HG03280 (cell line): ENCODE measurements at regions not wholly inside any gene's neighbourhood (a gene's known extent, or its start where the extent isn't known, plus 50 kb on each side); places are given as distances from the start of the nearest gene placed in this dataset.
"Not testable (repeated sequence)": the region's sequence is repeated elsewhere in the genome, so short reads cannot be mapped to it uniquely, and the experiment has no call there.

Experiments used
- ATAC-seq: cut with Tn5 transposase; IDR thresholded peaks from one replicate; pipeline ENCODE4 v1.9.1; 2021; ENCODE audit warnings: mild to moderate bottlenecking, moderate library complexity; ENCODE audit not compliant: unreplicated experiment

- no peak for ATAC-seq
These were observed 197.4 kb downstream of the RASEF start for GRCh38 chr9:82865524-82865923.

- no peak for ATAC-seq
These were observed 182.4 kb downstream of the RASEF start for GRCh38 chr9:82880336-82881050.

- ATAC-seq = no peak
These were observed 180.8 kb downstream of the RASEF start for GRCh38 chr9:82882138-82882537.

DNA sequence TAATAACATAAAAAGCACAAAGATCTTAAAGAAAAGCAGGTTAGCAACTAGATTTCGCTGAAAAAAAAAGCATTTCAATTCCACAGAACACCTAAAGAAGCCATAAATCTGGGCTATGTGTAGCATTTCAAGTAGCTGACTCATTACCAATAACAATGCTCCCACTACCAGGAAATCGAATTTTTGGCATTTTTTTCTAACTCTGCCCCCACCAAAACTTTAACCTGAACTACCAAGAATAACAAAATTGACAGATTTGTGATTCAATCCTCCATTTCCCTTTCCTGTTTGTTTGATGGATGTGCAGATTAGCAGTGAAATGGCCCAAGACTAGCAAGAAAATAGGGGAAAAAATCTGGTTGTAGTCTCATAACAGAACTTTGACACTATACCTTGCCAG lies 180.2 kb downstream of the RASEF start:
- no peak for ATAC-seq

- ATAC-seq = no peak
These were observed 179.5 kb downstream of the RASEF start for GRCh38 chr9:82883436-82883835.

DNA sequence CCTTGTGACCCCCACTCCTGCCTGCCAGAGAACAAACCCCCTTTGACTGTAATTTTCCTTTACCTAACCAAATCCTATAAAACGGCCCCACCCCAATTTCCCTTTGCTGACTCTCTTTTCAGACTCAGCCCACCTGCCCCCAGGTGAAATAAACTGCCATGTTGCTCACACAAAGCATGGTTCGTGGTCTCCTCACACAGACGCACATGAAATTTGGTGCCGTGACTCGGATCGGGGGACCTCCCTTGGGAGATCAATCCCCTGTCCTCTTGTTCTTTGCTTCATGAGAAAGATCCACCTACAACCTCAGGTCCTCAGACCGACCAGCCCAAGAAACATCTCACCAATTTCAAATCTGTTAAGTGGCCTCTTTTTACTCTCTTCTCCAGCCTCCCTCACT lies 179.0 kb downstream of the RASEF start:
- not testable (repeated sequence) for ATAC-seq

GRCh38 chr9:82890401-82890800 lies 172.5 kb downstream of the RASEF start:
- ATAC-seq = no peak

- no peak for ATAC-seq
These were observed 172.1 kb downstream of the RASEF start for GRCh38 chr9:82890865-82891264.

- ATAC-seq = no peak
These were observed 171.6 kb downstream of the RASEF start for GRCh38 chr9:82891321-82891720.

- no peak for ATAC-seq
These were observed 169.4 kb downstream of the RASEF start for GRCh38 chr9:82893549-82893948.

GRCh38 chr9:82894548-82894947 lies 168.4 kb downstream of the RASEF start:
- ATAC-seq = no peak

DNA sequence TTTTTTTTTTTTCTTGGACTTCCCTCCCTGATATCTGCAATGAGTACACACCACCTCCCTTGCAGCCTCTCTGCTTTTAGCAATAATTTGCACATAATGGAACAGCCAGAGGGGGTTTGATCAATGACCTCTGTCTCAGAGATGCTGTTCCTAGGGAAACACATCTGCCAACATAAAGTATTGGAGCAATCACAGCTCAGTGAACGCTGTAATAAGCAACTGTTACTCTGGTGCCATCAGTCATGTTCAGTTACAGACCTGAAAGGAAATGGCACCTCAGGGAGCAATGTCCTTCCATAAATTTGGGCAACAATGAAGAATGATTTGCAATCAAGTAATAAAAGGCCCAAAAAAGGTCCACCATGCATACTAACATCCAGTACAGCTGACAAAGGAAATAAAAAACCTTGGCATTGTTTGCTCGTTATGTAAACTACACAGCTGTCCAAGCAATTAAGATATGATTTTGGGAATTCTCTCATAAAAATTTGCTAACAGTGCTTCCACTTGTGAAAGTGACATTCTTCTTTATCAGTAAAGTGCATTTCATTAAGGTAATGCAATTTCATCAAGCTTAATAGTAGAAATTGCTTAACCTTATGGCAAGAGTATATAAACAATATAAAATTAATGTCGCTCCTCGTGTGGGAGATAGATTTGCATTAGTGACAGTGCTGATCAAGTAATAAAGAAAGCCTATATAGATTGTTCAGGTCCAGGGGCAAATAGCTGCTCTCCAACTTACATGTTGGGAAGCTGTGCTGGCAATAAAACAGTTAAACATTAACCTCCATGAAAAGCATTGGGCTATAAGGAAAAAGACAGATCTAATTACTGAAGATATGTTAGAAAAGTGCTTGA lies 167.8 kb downstream of the RASEF start:
- ATAC-seq = no peak

DNA sequence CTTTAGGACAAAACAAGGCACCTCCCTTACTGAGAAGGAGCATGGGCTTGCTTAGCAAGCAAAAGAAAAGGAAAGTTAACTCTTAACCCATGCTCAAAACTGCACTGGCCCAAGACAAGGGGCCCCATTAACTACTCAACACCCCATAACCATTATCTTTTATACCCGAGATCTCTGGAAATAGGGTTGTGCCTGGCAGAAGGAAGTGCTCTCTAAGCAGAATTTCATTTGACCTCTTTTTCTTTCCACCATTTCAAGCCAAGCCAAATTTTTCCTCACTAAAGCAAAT lies 167.2 kb downstream of the RASEF start:
- no peak for ATAC-seq

DNA sequence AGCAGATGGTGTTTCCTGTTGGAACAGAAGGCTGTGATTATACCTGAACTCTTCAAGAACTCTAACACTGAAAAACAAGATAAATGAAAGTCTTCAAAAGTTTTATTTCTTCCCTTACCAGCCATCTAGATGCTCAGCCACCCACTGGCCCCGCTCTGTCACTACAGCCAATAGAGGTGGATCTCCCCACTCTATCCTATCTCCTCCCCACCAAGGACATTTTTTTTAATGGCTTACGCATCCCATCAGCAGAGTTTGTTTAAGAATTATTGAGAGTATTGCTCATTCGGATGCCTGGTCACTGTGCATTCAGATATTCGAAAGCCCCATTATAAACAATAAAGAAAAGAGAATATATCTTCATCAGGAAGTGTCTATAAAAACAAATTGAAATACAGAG lies 159.4 kb downstream of the RASEF start:
- ATAC-seq = no peak

GRCh38 chr9:82911996-82912395 lies 150.9 kb downstream of the RASEF start:
- ATAC-seq = no peak

- ATAC-seq = no peak
These were observed 150.3 kb downstream of the RASEF start for GRCh38 chr9:82912645-82913044.

GRCh38 chr9:82916238-82916637 lies 146.7 kb downstream of the RASEF start:
- not testable (repeated sequence) for ATAC-seq

- no peak for ATAC-seq
These were observed 142.8 kb downstream of the RASEF start for GRCh38 chr9:82920154-82920553.

GRCh38 chr9:82922686-82923085 lies 140.3 kb downstream of the RASEF start:
- ATAC-seq = no peak

- no peak for ATAC-seq
These were observed 139.6 kb downstream of the RASEF start for GRCh38 chr9:82923092-82923911.

- ATAC-seq = no peak
These were observed 138.9 kb downstream of the RASEF start for GRCh38 chr9:82923912-82924605.
